Loucy (cell line): ENCODE measurements at regions not wholly inside any gene's neighbourhood (a gene's known extent, or its start where the extent isn't known, plus 50 kb on each side); places are given as distances from the start of the nearest gene placed in this dataset.

Source experiments
- CTCF ChIP-seq: fragments of 200-600 bp; sonication (generic); conservative IDR thresholded peaks from 2 replicates; pipeline ENCODE4 v1.5.1; 2014; ENCODE audit warnings: mild to moderate bottlenecking, antibody characterized with exemption, low read length
- EZH2phosphoT487 ChIP-seq: fragments of 200-600 bp; IDR thresholded peaks from 2 replicates; pipeline ENCODE4 v1.6.1; 2018; ENCODE audit warnings: antibody characterized with exemption, mild to moderate bottlenecking, moderate library complexity, borderline replicate concordance

GRCh38 chr2:20516291-20516645 lies 69.4 kb downstream of the RHOB start:
- no peak for TF ChIP-seq CTCF
- no peak for TF ChIP-seq EZH2phosphoT487
